Keratinocyte (primary cell): ENCODE measurements at regions not wholly inside any gene's neighbourhood (a gene's known extent, or its start where the extent isn't known, plus 50 kb on each side); places are given as distances from the start of the nearest gene placed in this dataset.

Experiments
- DNase-seq: peaks from one replicate; pipeline ENCODE4 v3.0.0-alpha.2; 2011; ENCODE audit warnings: low read depth, missing footprints, low spot score
- FAIRE-seq: peaks from 2 replicates; lab custom pipeline; 2011; peaks lifted over from hg19 to GRCh38; lab: Jason Lieb, UNC
- H2AFZ ChIP-seq: 2 replicates; pipeline ENCODE4 v1.6.0; 2012; ENCODE audit warnings: low read length, control low read depth, inconsistent platforms; ENCODE audit not compliant: control insufficient read depth
- H3K27ac ChIP-seq: 2 replicates; pipeline ENCODE4 v1.5.1; 2011; ENCODE audit warnings: low read length; ENCODE audit not compliant: control insufficient read depth, insufficient read depth
- H3K27me3 ChIP-seq: 3 replicates; pipeline ENCODE4 v1.6.0; 2011; ENCODE audit warnings: low read length; ENCODE audit not compliant: control insufficient read depth, insufficient read depth; ENCODE audit errors: extremely low read depth
- H3K36me3 ChIP-seq, 2 experiments: 2 replicates in 1 of 2; 3 replicates in 1 of 2; pipeline ENCODE4 v1.5.1; 2011; ENCODE audit warnings: low read length in 2 of 2, mild to moderate bottlenecking in 1 of 2; ENCODE audit not compliant: control insufficient read depth in 2 of 2, insufficient read depth in 2 of 2; ENCODE audit errors: extremely low read depth in 1 of 2
- H3K4me1 ChIP-seq: 3 replicates; pipeline ENCODE4 v1.5.1; 2011; ENCODE audit warnings: low read length; ENCODE audit not compliant: control insufficient read depth, insufficient read depth; ENCODE audit errors: extremely low read depth
- H3K4me2 ChIP-seq: 3 replicates; pipeline ENCODE4 v1.6.0; 2011; ENCODE audit warnings: low read depth, low read length; ENCODE audit not compliant: control insufficient read depth, insufficient read depth; ENCODE audit errors: extremely low read depth
- H3K4me3 ChIP-seq, 3 experiments: fragments of 200-600 bp in 1 of 3; sonication (generic) in 1 of 3; 2 replicates in 2 of 3; 3 replicates in 1 of 3; pipeline ENCODE4 v1.5.1; 2011 to 2016; ENCODE audit warnings: low read length in 3 of 3, mild to moderate bottlenecking in 3 of 3, control low read depth in 2 of 3, inconsistent platforms in 1 of 3, low read depth in 1 of 3, mixed read lengths in 1 of 3, mixed run types in 1 of 3, moderate library complexity in 1 of 3; ENCODE audit not compliant: control insufficient read depth in 2 of 3, insufficient read depth in 2 of 3; ENCODE audit errors: extremely low read depth in 1 of 3
- H3K79me2 ChIP-seq: 2 replicates; pipeline ENCODE4 v1.6.0; 2012; ENCODE audit warnings: low read length; ENCODE audit not compliant: control insufficient read depth, insufficient read depth
- H3K9ac ChIP-seq: 3 replicates; pipeline ENCODE4 v1.6.0; 2011; ENCODE audit warnings: low read length; ENCODE audit not compliant: control insufficient read depth, insufficient read depth; ENCODE audit errors: extremely low read depth
- H3K9me1 ChIP-seq: 3 replicates; pipeline ENCODE4 v1.6.0; 2011; ENCODE audit warnings: low read length; ENCODE audit not compliant: control insufficient read depth, insufficient read depth; ENCODE audit errors: extremely low read depth
- H3K9me3 ChIP-seq: 2 replicates; pipeline ENCODE4 v1.5.1; 2012; ENCODE audit warnings: low read depth, low read length; ENCODE audit not compliant: control insufficient read depth
- H4K20me1 ChIP-seq: 3 replicates; pipeline ENCODE4 v1.6.0; 2011; ENCODE audit warnings: low read length; ENCODE audit not compliant: control insufficient read depth, insufficient read depth; ENCODE audit errors: extremely low read depth
- EZH2 ChIP-seq: IDR thresholded peaks from one replicate; pipeline ENCODE4 v1.6.1; 2012; ENCODE audit warnings: inconsistent platforms, mild to moderate bottlenecking, low read length, moderate library complexity
- dilution Hi-C: fragments of 300-500 bp; cut with MboI; formaldehyde crosslinking; loops from one replicate; pipeline ENCODE4 v1.7.0; 2020; ENCODE audit warnings: low sequenced_read_pairs; ENCODE audit not compliant: extremely low pct_ligation_motif_present
- TF ChIP-seq, protein P1 (sequence below), 3 experiments: IDR thresholded peaks in 1 of 3; conservative IDR thresholded peaks in 1 of 3; optimal IDR thresholded peaks in 1 of 3; 2 replicates in 2 of 3; 3 replicates in 1 of 3; pipeline versions ENCODE3 to v1.5.1; 2011; ENCODE audit warnings: low read length in 3 of 3, mild to moderate bottlenecking in 3 of 3, moderate library complexity in 2 of 3, control low read depth in 1 of 3, inconsistent platforms in 1 of 3; ENCODE audit not compliant: insufficient read depth in 2 of 3; ENCODE audit errors: extremely low read depth in 1 of 3

GRCh38 chrX:74132280-74132679, 171.7 kb upstream of the ZCCHC13 start:
- Histone ChIP-seq H3K36me3 (no peaks in the 10 kb centered on the region), H4K20me1 (no peaks in the 10 kb centered on the region), H3K9me3 (no peaks in the 10 kb centered on the region), H3K27ac (no peak overlapping the region), H2AFZ (no peak overlapping the region), H3K9ac (no peak overlapping the region), H3K4me1 (no peaks in the 10 kb centered on the region), H3K9me1 (no peaks in the 10 kb centered on the region), H3K4me3 (no peak overlapping the region), H3K27me3 (no peaks in the 10 kb centered on the region), H3K4me2 (no peak overlapping the region), H3K79me2 (no peaks in the 10 kb centered on the region)
- FAIRE-seq, result no peak
- dilution Hi-C loops, result loop anchor here (25.0 kb wide), 1 partner anchor 270 kb away; the partner anchor contains the start of gene XIST
- TF ChIP-seq, protein P1, sequence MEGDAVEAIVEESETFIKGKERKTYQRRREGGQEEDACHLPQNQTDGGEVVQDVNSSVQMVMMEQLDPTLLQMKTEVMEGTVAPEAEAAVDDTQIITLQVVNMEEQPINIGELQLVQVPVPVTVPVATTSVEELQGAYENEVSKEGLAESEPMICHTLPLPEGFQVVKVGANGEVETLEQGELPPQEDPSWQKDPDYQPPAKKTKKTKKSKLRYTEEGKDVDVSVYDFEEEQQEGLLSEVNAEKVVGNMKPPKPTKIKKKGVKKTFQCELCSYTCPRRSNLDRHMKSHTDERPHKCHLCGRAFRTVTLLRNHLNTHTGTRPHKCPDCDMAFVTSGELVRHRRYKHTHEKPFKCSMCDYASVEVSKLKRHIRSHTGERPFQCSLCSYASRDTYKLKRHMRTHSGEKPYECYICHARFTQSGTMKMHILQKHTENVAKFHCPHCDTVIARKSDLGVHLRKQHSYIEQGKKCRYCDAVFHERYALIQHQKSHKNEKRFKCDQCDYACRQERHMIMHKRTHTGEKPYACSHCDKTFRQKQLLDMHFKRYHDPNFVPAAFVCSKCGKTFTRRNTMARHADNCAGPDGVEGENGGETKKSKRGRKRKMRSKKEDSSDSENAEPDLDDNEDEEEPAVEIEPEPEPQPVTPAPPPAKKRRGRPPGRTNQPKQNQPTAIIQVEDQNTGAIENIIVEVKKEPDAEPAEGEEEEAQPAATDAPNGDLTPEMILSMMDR (optimal IDR thresholded peaks at IDR 0.05 in 1 of 3, IDR thresholded peaks at IDR 0.05 in 1 of 3, conservative IDR thresholded peaks at IDR 0.05 in 1 of 3; ENCODE audit: extremely low read depth in 1 of 3, insufficient read depth in 2 of 3, low read length in 3 of 3), result no peak
- TF ChIP-seq EZH2, result no peak
- DNase-seq, result no peak

GRCh38 chrX:74119016-74119910, 184.7 kb upstream of the ZCCHC13 start:
- peak; percentile 59 for FAIRE-seq
- Histone ChIP-seq H3K9ac (no peak overlapping the region), H3K4me3 (no peak overlapping the region), H3K79me2 (no peaks in the 10 kb centered on the region), H3K9me3 (no peaks in the 10 kb centered on the region), H3K4me2 (peak overlapping the region; percentile 0), H4K20me1 (no peaks in the 10 kb centered on the region), H3K27ac (no peak overlapping the region), H3K4me1 (peaks cover 10% of the 10 kb centered on the region), H3K36me3 (no peaks in the 10 kb centered on the region), H3K9me1 (no peaks in the 10 kb centered on the region), H3K27me3 (no peaks in the 10 kb centered on the region), H2AFZ (no peak overlapping the region)
- peak; percentile 48 for DNase-seq
- TF ChIP-seq EZH2, result no peak
- TF ChIP-seq, protein P1 (optimal IDR thresholded peaks at IDR 0.05 in 1 of 3, IDR thresholded peaks at IDR 0.05 in 1 of 3, conservative IDR thresholded peaks at IDR 0.05 in 1 of 3; ENCODE audit: extremely low read depth in 1 of 3, insufficient read depth in 2 of 3, low read length in 3 of 3), result no peak
- dilution Hi-C loops, result no loop called here
